GM12878 (cell line): ENCODE measurements at regions not wholly inside any gene's neighbourhood (a gene's known extent, or its start where the extent isn't known, plus 50 kb on each side); places are given as distances from the start of the nearest gene placed in this dataset.

ENCODE experiments used
- ATAC-seq: fragments of 200-7000 bp; cut with Tn5 transposase; 3 replicates; pipeline ENCODE4 v1.9.1; 2020; ENCODE audit warnings: mild to moderate bottlenecking, moderate library complexity
- BruUV-seq: library from RNA; stranded (reverse); fragments of 400-500 nt; replicated peaks from 2 replicates; lab custom pipeline; 2021; lab: Mats Ljungman, UMichigan
- CTCF ChIA-PET: fragments of 300-600 bp; sonication (Branson Sonifier 250); formaldehyde crosslinking; extraction: SDS; loops from one replicate; lab custom pipeline; 2021; ENCODE audit warnings: inconsistent platforms; lab: Yijun Ruan, JAX
- POLR2A ChIA-PET: fragments of 350-600 bp; formaldehyde crosslinking; extraction: SDS; loops from one replicate; lab custom pipeline; 2021; ENCODE audit warnings: inconsistent platforms; lab: Charles Lee
- RAD21 ChIA-PET: fragments of 300-600 bp; sonication (Branson Sonifier 250); formaldehyde crosslinking; loops from one replicate; lab custom pipeline; 2023; ENCODE audit warnings: antibody characterized with exemption; ENCODE audit not compliant: unreplicated experiment; lab: Charles Lee
- SMC1A ChIA-PET: fragments of 300-600 bp; sonication (Branson Sonifier 250); formaldehyde crosslinking; loops from one replicate; lab custom pipeline; 2023; ENCODE audit not compliant: unreplicated experiment, uncharacterized antibody; lab: Charles Lee
- DNase-seq: peaks from one replicate; pipeline ENCODE4 v3.0.0-alpha.2; 2011; ENCODE audit warnings: low read depth, low spot score
- FAIRE-seq: peaks from 3 replicates; lab custom pipeline; 2011; peaks lifted over from hg19 to GRCh38; lab: Jason Lieb, UNC
- H2AFZ ChIP-seq: 2 replicates; pipeline ENCODE4 v1.6.0; 2011; ENCODE audit warnings: low read depth, low read length, control low read depth; ENCODE audit not compliant: control insufficient read depth
- H3K27ac ChIP-seq: 2 replicates; pipeline ENCODE4 v1.5.1; 2011; ENCODE audit warnings: control low read depth; ENCODE audit not compliant: control insufficient read depth, insufficient read depth
- H3K27me3 ChIP-seq, 2 experiments: replicated peaks in 1 of 2; 2 replicates each; pipeline versions ENCODE4 v1.6.0 to v1.6.1; 2011; ENCODE audit warnings: low read length in 1 of 2; ENCODE audit not compliant: control insufficient read depth in 2 of 2, insufficient read depth in 2 of 2
- H3K36me3 ChIP-seq, 2 experiments: 2 replicates each; pipeline ENCODE4 v1.5.1; 2011; ENCODE audit warnings: low read length in 1 of 2; ENCODE audit not compliant: control insufficient read depth in 2 of 2, insufficient read depth in 2 of 2
- H3K4me1 ChIP-seq: 2 replicates; pipeline ENCODE4 v1.6.1; 2011; ENCODE audit warnings: mild to moderate bottlenecking, low read length, moderate library complexity, mixed read lengths; ENCODE audit not compliant: control insufficient read depth, insufficient read depth
- H3K4me2 ChIP-seq: 2 replicates; pipeline ENCODE4 v1.6.0; 2011; ENCODE audit warnings: control low read depth; ENCODE audit not compliant: control insufficient read depth, insufficient read depth
- H3K4me3 ChIP-seq: fragments of 200-600 bp; sonication (generic); 2 replicates; pipeline ENCODE4 v1.5.1; 2016
- H3K79me2 ChIP-seq: 2 replicates; pipeline ENCODE4 v1.6.0; 2011; ENCODE audit warnings: low read length; ENCODE audit not compliant: control insufficient read depth, insufficient read depth
- H3K9ac ChIP-seq: 2 replicates; pipeline ENCODE4 v1.8.0; 2011; ENCODE audit warnings: low read length, control low read depth, mixed read lengths; ENCODE audit not compliant: control insufficient read depth, insufficient read depth
- H3K9me3 ChIP-seq: replicated peaks from 3 replicates; pipeline ENCODE4 v1.5.1; 2011; ENCODE audit warnings: mild to moderate bottlenecking, low read length; ENCODE audit not compliant: control insufficient read depth, insufficient read depth
- H4K20me1 ChIP-seq: 2 replicates; pipeline ENCODE4 v1.6.0; 2011; ENCODE audit not compliant: control insufficient read depth, insufficient read depth
- CBFB ChIP-seq: IDR thresholded peaks from 2 replicates; pipeline ENCODE4 v1.6.1; 2016; ENCODE audit warnings: antibody characterized with exemption, low read depth
- CREB1 ChIP-seq: IDR thresholded peaks from 2 replicates; pipeline ENCODE4 v1.6.1; 2012; ENCODE audit warnings: low read depth, mild to moderate bottlenecking, inconsistent platforms
- EGR1 ChIP-seq, 2 experiments: IDR thresholded peaks; 1 replicate in 1 of 2; 2 replicates in 1 of 2; pipeline ENCODE4 v1.6.1; 2011 to 2012; ENCODE audit warnings: low read depth in 2 of 2, low read length in 2 of 2, borderline replicate concordance in 1 of 2, mild to moderate bottlenecking in 1 of 2, moderate library complexity in 1 of 2
- GATAD2B ChIP-seq: fragments of 450-650 bp; conservative IDR thresholded peaks from 2 replicates; pipeline ENCODE4 v1.6.1; 2017; ENCODE audit warnings: low read depth, mild to moderate bottlenecking, moderate library complexity
- JUNB ChIP-seq: IDR thresholded peaks from 2 replicates; pipeline ENCODE4 v1.6.1; 2016; ENCODE audit warnings: antibody characterized with exemption, mild to moderate bottlenecking
- NBN ChIP-seq: fragments of 450-650 bp; IDR thresholded peaks from 2 replicates; pipeline ENCODE4 v1.6.1; 2016
- SMARCA5 ChIP-seq: fragments of 450-650 bp; IDR thresholded peaks from 2 replicates; pipeline ENCODE4 v1.6.1; 2017; ENCODE audit warnings: mild to moderate bottlenecking
- STAT1 ChIP-seq: fragments of 450-650 bp; conservative IDR thresholded peaks from 2 replicates; pipeline ENCODE4 v1.6.1; 2014; ENCODE audit warnings: antibody characterized with exemption, mild to moderate bottlenecking
- ZNF622 ChIP-seq: fragments of 450-650 bp; IDR thresholded peaks from 2 replicates; pipeline ENCODE4 v1.6.1; 2017; ENCODE audit warnings: mild to moderate bottlenecking, inconsistent platforms
- WGBS: methylation state at CpG from one replicate; pipeline ENCODE4 v1.1.6; 2016; ENCODE audit warnings: low lambda C conversion rate; ENCODE audit not compliant: insufficient replicate concordance, insufficient coverage; ENCODE audit errors: missing lambda C conversion rate; 5-methylcytosine and 5-hydroxymethylcytosine counted together
- in situ Hi-C: fragments of 300-500 bp; cut with MboI; formaldehyde crosslinking; loops from 9 replicates; pipeline ENCODE4 v1.14.3; 2018; ENCODE audit warnings: mixed read lengths
- intact Hi-C: fragments of 100-400 bp; cut with micrococcal nuclease; formaldehyde crosslinking; loops from one replicate; pipeline ENCODE4 v1.14.2; 2022; ENCODE audit not compliant: unreplicated experiment
- TF ChIP-seq, protein P1 (sequence below), 3 experiments: IDR thresholded peaks in 2 of 3; conservative IDR thresholded peaks in 1 of 3; 2 replicates each; pipeline ENCODE4 v1.5.1; 2011; ENCODE audit warnings: low read depth in 3 of 3, low read length in 3 of 3, mild to moderate bottlenecking in 3 of 3, control low read depth in 2 of 3, moderate library complexity in 2 of 3, inconsistent platforms in 1 of 3, mixed read lengths in 1 of 3; ENCODE audit not compliant: control insufficient read depth in 2 of 3, insufficient read depth in 1 of 3; ENCODE audit errors: extremely low read depth in 1 of 3

DNA sequence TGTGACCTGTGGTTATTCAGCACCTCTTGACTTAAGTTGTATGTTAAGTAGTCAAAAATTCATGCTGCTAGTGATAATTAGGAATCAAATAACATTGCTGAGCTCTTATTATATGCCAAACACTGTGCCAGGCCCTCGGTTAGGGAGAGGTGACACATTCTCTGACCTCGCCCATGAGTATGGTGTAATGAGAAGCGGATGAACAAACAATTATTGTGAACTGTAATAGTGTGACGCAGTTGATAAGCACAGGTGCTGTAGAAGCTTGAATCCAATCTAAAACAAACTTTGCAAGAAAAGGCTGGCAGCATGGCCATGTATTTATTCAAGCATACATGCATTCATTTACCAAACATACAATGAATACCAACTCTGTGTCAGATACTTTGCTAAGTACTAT is 303.5 kb upstream of the HS3ST1 start:
- WGBS, result 44% methylated on average over 4 of the region's 4 CpGs

More for the DNA sequence above, 303.5 kb upstream of the HS3ST1 start:
- Histone ChIP-seq H3K4me3 (no peak overlapping the region), H2AFZ (no peak overlapping the region), H3K4me2 (no peak overlapping the region), H3K4me1 (no peaks in the 10 kb centered on the region), H3K27me3 (no peaks in the 10 kb centered on the region), H3K36me3 (no peaks in the 10 kb centered on the region), H3K9me3 (no peaks in the 10 kb centered on the region), H3K27ac (no peak overlapping the region), H4K20me1 (no peaks in the 10 kb centered on the region), H3K79me2 (no peaks in the 10 kb centered on the region), H3K9ac (no peak overlapping the region)
- no peak for DNase-seq
- no peak for FAIRE-seq
- BruUV-seq, result no TSS peak
- no peak for ATAC-seq
- ChIA-PET CTCF (no interaction called here), RAD21 (no interaction called here), SMC1A (interaction anchor here (1.1 kb wide), 1 partner anchor 37 kb away, joined by 3 read pairs; no protein-coding TSS in a partner anchor), POLR2A (no interaction called here)
- TF ChIP-seq, protein P1, sequence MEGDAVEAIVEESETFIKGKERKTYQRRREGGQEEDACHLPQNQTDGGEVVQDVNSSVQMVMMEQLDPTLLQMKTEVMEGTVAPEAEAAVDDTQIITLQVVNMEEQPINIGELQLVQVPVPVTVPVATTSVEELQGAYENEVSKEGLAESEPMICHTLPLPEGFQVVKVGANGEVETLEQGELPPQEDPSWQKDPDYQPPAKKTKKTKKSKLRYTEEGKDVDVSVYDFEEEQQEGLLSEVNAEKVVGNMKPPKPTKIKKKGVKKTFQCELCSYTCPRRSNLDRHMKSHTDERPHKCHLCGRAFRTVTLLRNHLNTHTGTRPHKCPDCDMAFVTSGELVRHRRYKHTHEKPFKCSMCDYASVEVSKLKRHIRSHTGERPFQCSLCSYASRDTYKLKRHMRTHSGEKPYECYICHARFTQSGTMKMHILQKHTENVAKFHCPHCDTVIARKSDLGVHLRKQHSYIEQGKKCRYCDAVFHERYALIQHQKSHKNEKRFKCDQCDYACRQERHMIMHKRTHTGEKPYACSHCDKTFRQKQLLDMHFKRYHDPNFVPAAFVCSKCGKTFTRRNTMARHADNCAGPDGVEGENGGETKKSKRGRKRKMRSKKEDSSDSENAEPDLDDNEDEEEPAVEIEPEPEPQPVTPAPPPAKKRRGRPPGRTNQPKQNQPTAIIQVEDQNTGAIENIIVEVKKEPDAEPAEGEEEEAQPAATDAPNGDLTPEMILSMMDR (IDR thresholded peaks at IDR 0.05 in 2 of 3, conservative IDR thresholded peaks at IDR 0.05 in 1 of 3; ENCODE audit: control insufficient read depth in 2 of 3, extremely low read depth in 1 of 3, insufficient read depth in 1 of 3, low read depth in 3 of 3, low read length in 3 of 3), result no peak
- TF ChIP-seq ZNF622 (no peak), CBFB (no peak), EGR1 (IDR thresholded peaks at IDR 0.05; ENCODE audit: borderline replicate concordance in 1 of 2, low read depth in 2 of 2, low read length in 2 of 2) (no peak), GATAD2B (no peak), STAT1 (no peak), NBN (no peak), JUNB (no peak), SMARCA5 (no peak), CREB1 (no peak)
- in situ Hi-C loops, result no loop called here
- intact Hi-C loops, result no loop called here
